ENCODE measurements at regions not wholly inside any gene's neighbourhood (a gene's known extent, or its start where the extent isn't known, plus 50 kb on each side); places are given as distances from the start of the nearest gene placed in this dataset.
"Not testable (repeated sequence)": the region's sequence is repeated elsewhere in the genome, so short reads cannot be mapped to it uniquely, and the experiment has no call there.

DNA sequence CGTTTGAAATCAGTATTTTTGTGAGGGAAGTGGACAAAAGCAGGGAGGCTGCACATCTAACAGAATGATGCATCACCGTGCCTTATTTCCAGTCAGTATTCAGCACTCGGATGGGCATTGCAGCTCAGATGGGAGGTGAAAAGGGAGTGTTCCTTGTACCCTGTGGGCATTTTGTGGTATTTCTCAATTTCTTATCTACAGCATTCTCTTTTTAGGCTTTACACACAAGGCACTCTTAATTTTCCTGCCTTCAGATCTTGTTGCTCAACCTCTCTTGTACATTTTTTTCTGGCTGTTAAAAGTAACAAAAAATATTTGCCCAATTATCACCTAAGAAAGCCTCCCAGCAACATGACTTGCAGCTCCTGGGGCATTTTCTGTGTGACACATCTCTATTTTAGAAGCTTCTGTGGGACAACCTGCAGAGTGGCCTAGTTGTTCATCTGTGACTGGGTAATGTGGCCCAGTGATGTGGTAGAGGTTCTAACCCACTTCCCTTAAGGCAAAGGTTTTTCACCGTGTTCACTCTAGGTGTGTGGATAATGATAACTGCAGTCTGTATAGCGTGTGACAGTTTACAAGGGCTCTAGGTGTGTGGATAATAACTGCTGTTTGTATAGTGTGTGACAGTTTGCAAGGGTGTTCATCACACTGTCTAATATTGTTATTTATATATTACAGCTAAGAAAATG lies 257.2 kb downstream of the PTGER3 start:
- no peak for ATAC-seq (replicated peaks in 6 of 8)
- no peak overlapping the region for H3K27ac ChIP-seq
- in situ Hi-C loops (cut with MboI; ENCODE audit: low pct_unique_long_range_greater_than_20kb in 2 of 9, low sequenced_read_pairs in 9 of 9, unreplicated experiment in 9 of 9): no loop called here
- no peak overlapping the region for H3K4me3 ChIP-seq
- H3K4me1 ChIP-seq (replicated peaks in 1 of 2): no peaks in the 10 kb centered on the region
- WGBS, 10 experiments: 60 to 100% (median 87%) methylated on average over 2 to 5 of the region's 5 CpGs; no CpG with 5 or more reads in 1 of the 10 experiments

DNA sequence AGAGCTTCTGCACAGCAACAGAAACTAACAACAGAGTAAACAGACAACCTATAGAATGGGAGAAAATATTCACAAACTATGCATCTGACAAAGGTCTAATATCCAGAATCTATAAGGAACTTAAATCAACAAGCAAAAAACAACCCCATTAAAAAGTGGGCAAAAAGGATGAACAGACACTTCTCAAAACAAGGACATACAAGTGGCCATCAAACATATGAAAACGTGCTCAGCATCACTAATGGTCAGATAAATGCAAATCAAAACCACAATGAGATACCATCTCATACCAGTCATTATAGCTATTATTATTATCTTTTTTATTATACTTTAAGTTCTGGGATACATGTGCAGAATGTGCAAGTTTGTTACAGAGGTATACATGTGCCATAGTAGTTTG lies 252.6 kb downstream of the PTGER3 start:
- H3K4me3 ChIP-seq; in situ Hi-C loops (cut with MboI; ENCODE audit: low pct_unique_long_range_greater_than_20kb in 2 of 9, low sequenced_read_pairs in 9 of 9, unreplicated experiment in 9 of 9); H3K27ac ChIP-seq; H3K4me1 ChIP-seq (replicated peaks in 1 of 2); ATAC-seq (replicated peaks in 6 of 8): not testable (repeated sequence)
- 10 to 100% (median 57%) methylated on average over 1 of the region's 1 CpG; no CpG with 5 or more reads in 1 of the 10 experiments for whole genome bisulfite sequencing, 10 experiments

DNA sequence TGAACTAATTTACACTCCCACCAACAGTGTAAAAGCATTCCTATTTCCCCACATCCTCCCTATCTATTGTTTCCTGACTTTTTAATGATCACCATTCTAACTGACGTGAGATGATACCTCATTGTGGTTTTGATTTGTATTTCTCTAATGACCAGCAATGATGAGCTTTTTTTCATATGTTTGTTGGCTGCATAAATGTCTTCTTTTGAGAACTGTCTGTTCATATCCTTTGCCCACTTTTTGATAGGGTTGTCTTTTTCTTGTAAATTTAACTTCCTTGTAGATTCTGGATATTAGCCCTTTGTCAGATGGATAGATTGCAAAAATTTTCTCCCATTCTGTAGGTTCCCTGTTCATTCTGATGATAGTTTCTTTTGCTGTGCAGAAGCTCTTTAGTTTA lies 251.3 kb downstream of the PTGER3 start:
- in situ Hi-C loops (cut with MboI; ENCODE audit: low pct_unique_long_range_greater_than_20kb in 2 of 9, low sequenced_read_pairs in 9 of 9, unreplicated experiment in 9 of 9): not testable (repeated sequence)

DNA sequence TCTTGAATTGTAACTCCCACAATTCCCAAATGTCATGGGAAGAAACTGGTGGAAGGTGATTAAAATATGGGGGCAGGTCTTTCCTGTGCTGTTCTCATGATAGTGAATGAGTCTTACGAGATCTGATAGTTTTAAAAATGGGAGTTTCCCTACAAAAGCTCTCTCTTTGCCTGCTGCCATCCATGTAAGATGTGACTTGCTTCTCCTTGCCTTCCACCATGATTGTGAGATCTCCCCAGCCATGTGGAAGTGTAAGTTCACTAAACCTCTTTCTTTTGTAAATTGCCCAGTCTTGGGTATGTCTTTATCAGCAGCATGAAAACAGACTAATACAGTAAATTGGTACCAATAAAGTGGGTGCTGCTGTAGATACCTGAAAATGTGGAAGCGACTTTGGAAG lies 245.0 kb downstream of the PTGER3 start:
- H3K4me1 ChIP-seq (replicated peaks in 1 of 2); in situ Hi-C loops (cut with MboI; ENCODE audit: low pct_unique_long_range_greater_than_20kb in 2 of 9, low sequenced_read_pairs in 9 of 9, unreplicated experiment in 9 of 9); ATAC-seq (replicated peaks in 6 of 8); H3K27ac ChIP-seq; H3K4me3 ChIP-seq: not testable (repeated sequence)
- WGBS, 10 experiments: 12 to 80% (median 66%) methylated on average over 1 to 2 of the region's 2 CpGs; no CpG with 5 or more reads in 2 of the 10 experiments

More for the DNA sequence above, 251.3 kb downstream of the PTGER3 start:
- H3K4me1 ChIP-seq (replicated peaks in 1 of 2); ATAC-seq (replicated peaks in 6 of 8); H3K4me3 ChIP-seq; H3K27ac ChIP-seq: not testable (repeated sequence)
- 25 to 100% (median 86%) methylated on average over 1 of the region's 1 CpG; no CpG with 5 or more reads in 2 of the 10 experiments for WGBS, 10 experiments

DNA sequence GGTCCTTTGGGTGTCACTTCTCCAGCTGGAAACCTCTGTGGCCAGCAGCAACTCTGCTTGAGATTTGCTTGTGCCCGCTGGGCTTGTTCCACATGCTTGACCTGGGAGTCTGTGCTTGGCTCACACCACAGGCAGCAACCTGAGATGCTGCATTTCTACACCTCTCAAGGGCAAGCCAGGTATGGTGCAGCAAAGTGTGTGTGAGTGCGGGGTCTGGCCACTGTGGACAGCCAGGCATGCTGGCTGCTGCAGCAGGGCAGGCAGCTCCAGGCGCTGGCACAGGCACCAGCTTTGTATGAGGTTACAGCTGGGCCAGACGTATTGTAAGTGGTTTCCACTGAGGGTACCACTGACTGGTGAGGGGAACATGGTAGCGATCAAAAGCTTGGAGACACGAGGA lies 242.0 kb downstream of the PTGER3 start:
- in situ Hi-C loops (cut with MboI; ENCODE audit: low pct_unique_long_range_greater_than_20kb in 2 of 9, low sequenced_read_pairs in 9 of 9, unreplicated experiment in 9 of 9): no loop called here
- Histone ChIP-seq H3K27ac (no peak overlapping the region), H3K4me3 (no peak overlapping the region), H3K4me1 (replicated peaks in 1 of 2) (no peaks in the 10 kb centered on the region)
- no peak for ATAC-seq (replicated peaks in 6 of 8)
- 0 to 100% (median 86%) methylated on average over 1 to 5 of the region's 6 CpGs; no CpG with 5 or more reads in 3 of the 10 experiments for WGBS, 10 experiments

DNA sequence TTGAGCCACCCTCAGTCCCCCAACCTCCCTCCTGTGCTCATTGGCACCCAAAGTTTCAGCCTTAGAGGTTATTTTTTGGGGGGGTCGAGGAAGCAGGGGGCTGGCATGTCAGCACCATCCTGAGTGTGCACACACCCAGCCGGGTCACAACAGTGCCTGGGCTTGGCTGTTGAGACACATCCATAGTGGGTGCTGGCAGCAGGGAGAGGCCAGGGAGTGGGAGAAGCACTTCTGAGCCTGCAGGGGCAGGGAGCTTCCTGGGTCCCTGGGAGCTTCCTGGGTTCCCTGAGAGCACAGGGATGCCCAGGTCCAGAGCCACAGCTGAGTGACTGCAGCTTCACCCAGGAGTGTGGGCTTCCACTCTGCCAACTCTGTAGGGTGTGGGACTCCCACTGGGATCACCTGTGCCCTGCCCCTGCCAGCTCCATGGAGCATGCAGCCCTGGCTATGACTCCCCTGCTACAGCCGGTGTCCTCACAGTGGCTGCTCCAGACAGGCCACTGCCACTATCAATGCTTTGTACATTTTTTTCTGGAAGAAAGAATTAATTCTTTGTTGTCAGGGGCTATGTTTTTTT lies 240.4 kb downstream of the PTGER3 start:
- 17 to 83% (median 53%) methylated on average over 1 to 3 of the region's 3 CpGs; no CpG with 5 or more reads in 6 of the 10 experiments for WGBS, 10 experiments
- Histone ChIP-seq H3K4me3 (no peak overlapping the region), H3K4me1 (replicated peaks in 1 of 2) (peaks cover 0 to 10% of the 10 kb centered on the region in 2 donors), H3K27ac (no peak overlapping the region)
- in situ Hi-C loops (cut with MboI; ENCODE audit: low pct_unique_long_range_greater_than_20kb in 2 of 9, low sequenced_read_pairs in 9 of 9, unreplicated experiment in 9 of 9): no loop called here
- no peak for ATAC-seq (replicated peaks in 6 of 8)

DNA sequence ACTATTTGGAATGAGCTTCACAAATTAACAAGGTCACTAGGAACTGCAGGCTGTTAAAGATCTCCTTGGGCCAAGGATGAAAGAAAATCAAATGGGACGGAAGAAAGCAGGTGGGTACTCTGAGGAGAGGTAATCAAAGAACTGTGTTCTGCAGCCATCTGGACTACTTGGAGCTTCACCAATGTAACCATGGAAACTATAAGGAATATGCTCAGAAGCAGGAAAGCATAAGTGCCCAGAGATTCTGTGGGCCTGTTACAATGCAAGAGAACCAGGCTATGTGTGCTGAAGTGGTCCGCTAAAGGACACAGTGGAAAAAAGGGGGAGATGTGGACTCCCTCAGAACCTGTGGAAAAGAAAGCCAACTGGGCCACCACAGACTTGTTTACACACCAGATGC lies 238.5 kb downstream of the PTGER3 start:
- in situ Hi-C loops (cut with MboI; ENCODE audit: low pct_unique_long_range_greater_than_20kb in 2 of 9, low sequenced_read_pairs in 9 of 9, unreplicated experiment in 9 of 9): no loop called here
- no peak overlapping the region for H3K27ac ChIP-seq
- peaks cover 0 to 20% of the 10 kb centered on the region in 2 donors for H3K4me1 ChIP-seq (replicated peaks in 1 of 2)
- peak in 2 of 8 experiments; percentile 54 to 61 for ATAC-seq (replicated peaks in 6 of 8)
- WGBS, 10 experiments: 56 to 94% (median 88%) methylated on average over 1 to 2 of the region's 2 CpGs; no CpG with 5 or more reads in 3 of the 10 experiments
- H3K4me3 ChIP-seq: no peak overlapping the region

DNA sequence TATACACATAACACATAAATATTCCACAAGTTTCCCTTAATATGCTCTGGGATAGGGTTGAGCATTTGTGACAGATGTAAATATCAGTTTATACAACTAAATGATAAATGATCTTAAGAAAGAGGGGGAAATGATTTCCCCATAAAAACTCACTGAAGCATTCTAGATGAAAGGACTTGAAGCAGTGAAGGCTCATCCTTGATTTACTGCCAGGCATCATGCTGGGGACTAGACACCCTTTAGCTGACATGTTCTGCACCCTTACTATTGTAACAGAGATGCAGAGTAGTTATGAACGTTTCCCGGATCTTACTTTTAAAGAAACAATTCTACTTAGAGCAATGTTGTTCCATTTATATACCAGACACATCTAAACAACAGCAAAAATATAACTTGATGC lies 235.8 kb downstream of the PTGER3 start:
- 10 to 93% (median 75%) methylated on average over 1 to 2 of the region's 2 CpGs; no CpG with 5 or more reads in 4 of the 10 experiments for WGBS, 10 experiments
- in situ Hi-C loops (cut with MboI; ENCODE audit: low pct_unique_long_range_greater_than_20kb in 2 of 9, low sequenced_read_pairs in 9 of 9, unreplicated experiment in 9 of 9): no loop called here

DNA sequence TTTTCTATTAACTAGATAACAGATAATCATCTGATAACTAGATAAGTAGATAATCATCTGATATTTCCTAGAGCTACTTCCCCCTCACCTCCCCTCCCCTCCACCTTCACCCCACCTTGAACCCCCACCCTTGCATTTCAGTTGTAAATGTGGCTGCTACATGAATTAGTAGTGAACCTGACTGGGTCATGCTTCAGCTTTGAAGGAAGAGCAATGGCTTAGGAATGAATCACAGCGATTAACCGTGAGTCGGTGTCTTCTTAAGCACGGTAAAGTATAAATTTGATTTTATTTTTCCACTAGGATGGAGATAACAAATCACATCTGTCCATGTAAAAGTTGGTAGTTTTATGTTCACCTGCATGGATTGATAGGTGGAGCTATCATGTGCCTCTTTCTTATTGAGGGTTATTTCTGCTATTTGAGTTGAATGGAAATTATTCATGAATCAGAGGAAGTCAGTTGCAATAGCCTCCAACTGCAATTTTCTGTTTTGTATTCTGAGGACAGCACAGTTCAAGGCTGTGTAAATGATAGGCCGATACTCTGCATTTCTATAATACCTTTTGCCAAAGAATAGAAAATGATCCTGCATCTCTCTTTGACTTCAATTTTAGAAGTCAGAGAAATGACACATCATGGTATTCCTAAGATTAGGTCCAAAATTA lies 235.0 kb downstream of the PTGER3 start:
- Histone ChIP-seq H3K4me1 (replicated peaks in 1 of 2) (peaks cover 0 to 20% of the 10 kb centered on the region in 2 donors), H3K27ac (no peak overlapping the region), H3K4me3 (no peak overlapping the region)
- in situ Hi-C loops (cut with MboI; ENCODE audit: low pct_unique_long_range_greater_than_20kb in 2 of 9, low sequenced_read_pairs in 9 of 9, unreplicated experiment in 9 of 9): no loop called here
- peak in 4 of 8 experiments; percentile 9 to 79 (median 55) for ATAC-seq (replicated peaks in 6 of 8)
- 35 to 100% (median 80%) methylated on average over 1 to 5 of the region's 5 CpGs; no CpG with 5 or more reads in 1 of the 10 experiments for WGBS, 10 experiments

More for the DNA sequence above, 235.8 kb downstream of the PTGER3 start:
- H3K4me1 ChIP-seq (replicated peaks in 1 of 2): peaks cover 0 to 20% of the 10 kb centered on the region in 2 donors
- H3K27ac ChIP-seq: no peak overlapping the region
- no peak overlapping the region for H3K4me3 ChIP-seq
- ATAC-seq (replicated peaks in 6 of 8): no peak

DNA sequence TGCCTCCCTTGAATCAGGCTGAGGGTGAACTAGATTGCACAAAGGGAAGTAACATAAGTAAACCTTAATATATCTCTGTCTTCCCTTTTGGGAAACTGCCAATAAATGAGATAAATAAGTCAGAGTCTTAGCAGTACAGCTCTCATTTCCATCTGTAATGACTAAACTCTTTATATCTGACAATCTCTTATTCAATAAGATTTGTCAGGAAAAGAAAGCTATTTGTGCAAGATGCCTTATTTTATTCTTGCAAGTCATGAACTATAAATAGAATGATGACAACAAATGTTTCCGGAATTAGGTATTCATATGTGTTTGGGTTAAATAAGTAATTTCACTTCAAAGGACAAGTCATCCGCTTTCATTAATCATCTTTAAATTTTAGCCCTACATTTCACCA lies 229.2 kb downstream of the PTGER3 start:
- H3K4me1 ChIP-seq (replicated peaks in 1 of 2): no peaks in the 10 kb centered on the region
- in situ Hi-C loops (cut with MboI; ENCODE audit: low pct_unique_long_range_greater_than_20kb in 2 of 9, low sequenced_read_pairs in 9 of 9, unreplicated experiment in 9 of 9): no loop called here
- no peak overlapping the region for H3K27ac ChIP-seq
- 0 to 97% (median 80%) methylated on average over 1 to 2 of the region's 2 CpGs; no CpG with 5 or more reads in 1 of the 10 experiments for WGBS, 10 experiments
- ATAC-seq (replicated peaks in 6 of 8): peak in 6 of 8 experiments; percentile 24 to 86 (median 63)
- H3K4me3 ChIP-seq: no peak overlapping the region

DNA sequence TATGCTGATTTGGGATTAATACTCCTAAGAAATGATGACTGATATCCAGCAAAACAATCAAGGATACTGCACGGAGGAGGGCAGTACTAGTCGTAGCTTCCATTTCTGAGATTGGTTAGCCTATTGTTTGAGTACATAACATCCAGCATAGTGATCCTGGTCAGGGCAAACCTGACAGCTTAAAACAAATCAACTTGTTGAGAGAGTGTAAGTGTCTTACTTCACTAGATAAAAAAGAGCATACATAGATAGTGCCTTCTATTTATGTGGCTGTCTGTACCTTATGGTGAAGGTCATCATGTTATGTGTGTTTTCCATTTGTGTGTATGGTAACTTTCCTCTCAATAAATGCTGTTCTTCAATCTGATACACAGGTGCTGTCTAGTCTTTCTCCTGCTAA lies 228.4 kb downstream of the PTGER3 start:
- in situ Hi-C loops (cut with MboI; ENCODE audit: low pct_unique_long_range_greater_than_20kb in 2 of 9, low sequenced_read_pairs in 9 of 9, unreplicated experiment in 9 of 9): no loop called here
- WGBS, 10 experiments: 57 to 100% (median 90%) methylated on average over 1 to 2 of the region's 2 CpGs; no CpG with 5 or more reads in 3 of the 10 experiments
- Histone ChIP-seq H3K4me3 (no peak overlapping the region), H3K4me1 (replicated peaks in 1 of 2) (no peaks in the 10 kb centered on the region), H3K27ac (no peak overlapping the region)
- ATAC-seq (replicated peaks in 6 of 8): no peak

DNA sequence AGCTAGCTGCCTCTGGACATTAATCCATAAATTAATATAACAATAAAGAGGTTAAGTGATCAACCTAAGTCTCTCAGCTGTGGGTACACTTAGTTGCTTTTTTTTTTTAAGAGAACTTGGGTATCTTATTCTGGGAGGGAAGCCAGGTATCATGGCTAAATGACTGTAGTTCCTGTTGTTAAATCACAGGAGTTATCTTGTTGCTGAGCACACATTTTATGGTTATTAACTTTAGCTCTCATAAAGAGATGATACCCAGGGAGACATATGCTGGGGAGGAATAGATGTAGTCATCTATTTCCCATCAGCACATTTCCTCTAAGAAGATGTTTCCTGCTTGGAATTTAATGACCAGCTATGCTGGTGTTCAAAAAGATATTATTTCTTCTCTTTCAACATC lies 227.8 kb downstream of the PTGER3 start:
- no peak for ATAC-seq (replicated peaks in 6 of 8)
- in situ Hi-C loops (cut with MboI; ENCODE audit: low pct_unique_long_range_greater_than_20kb in 2 of 9, low sequenced_read_pairs in 9 of 9, unreplicated experiment in 9 of 9): no loop called here
- H3K4me1 ChIP-seq (replicated peaks in 1 of 2): no peaks in the 10 kb centered on the region
- no peak overlapping the region for H3K4me3 ChIP-seq
- no peak overlapping the region for H3K27ac ChIP-seq

DNA sequence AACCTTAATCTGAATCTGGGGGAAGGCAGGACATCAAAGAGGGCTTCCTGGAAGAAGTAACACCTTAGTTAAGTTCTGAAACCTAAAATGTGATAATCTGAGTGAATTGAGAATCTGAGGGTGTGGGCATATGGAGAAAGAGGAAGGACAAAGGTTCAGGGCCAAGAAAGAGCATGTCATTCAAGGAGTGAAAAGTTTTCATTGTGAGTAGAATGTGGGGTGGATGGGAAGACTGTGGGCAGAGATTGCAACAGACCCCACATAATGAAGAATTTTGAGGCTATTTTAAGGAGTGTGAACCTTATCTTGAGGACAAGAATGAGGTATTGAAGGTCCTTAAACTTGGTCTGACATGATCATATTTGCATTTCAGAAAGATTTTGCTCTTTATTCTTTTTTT lies 227.2 kb downstream of the PTGER3 start:
- ATAC-seq (replicated peaks in 6 of 8): no peak
- in situ Hi-C loops (cut with MboI; ENCODE audit: low pct_unique_long_range_greater_than_20kb in 2 of 9, low sequenced_read_pairs in 9 of 9, unreplicated experiment in 9 of 9): no loop called here
- Histone ChIP-seq H3K27ac (no peak overlapping the region), H3K4me1 (replicated peaks in 1 of 2) (no peaks in the 10 kb centered on the region), H3K4me3 (no peak overlapping the region)
